Left cardiac atrium (tissue), 4 donors: ENCODE measurements at regions not wholly inside any gene's neighbourhood (a gene's known extent, or its start where the extent isn't known, plus 50 kb on each side); places are given as distances from the start of the nearest gene placed in this dataset.

Source experiments
- ATAC-seq, 2 donors: fragments of 200-7000 bp; cut with Tn5 transposase; one replicate each; pipeline ENCODE4 v1.9.1; 2020; ENCODE audit warnings: mild to moderate bottlenecking in 2 of 2, moderate library complexity in 2 of 2
- DNase-seq: peaks from one replicate; pipeline ENCODE4 v3.0.0-alpha.2; 2020
- intact Hi-C, 2 donors: fragments of 100-400 bp; cut with DNase I; formaldehyde crosslinking; loops; one replicate each; pipeline versions ENCODE4 v1.14.1 to v1.15.1; 2022 to 2023
- donor health status: DM: no; HTN: yes; CAD: no.
- donor health status: DM: no; HTN: yes; CAD: no; lungs with severe emphysema.
- donor health status: DM: yes; HTN: yes; CAD: no.
- donor health status: Dilated cardiomyopathy.

DNA sequence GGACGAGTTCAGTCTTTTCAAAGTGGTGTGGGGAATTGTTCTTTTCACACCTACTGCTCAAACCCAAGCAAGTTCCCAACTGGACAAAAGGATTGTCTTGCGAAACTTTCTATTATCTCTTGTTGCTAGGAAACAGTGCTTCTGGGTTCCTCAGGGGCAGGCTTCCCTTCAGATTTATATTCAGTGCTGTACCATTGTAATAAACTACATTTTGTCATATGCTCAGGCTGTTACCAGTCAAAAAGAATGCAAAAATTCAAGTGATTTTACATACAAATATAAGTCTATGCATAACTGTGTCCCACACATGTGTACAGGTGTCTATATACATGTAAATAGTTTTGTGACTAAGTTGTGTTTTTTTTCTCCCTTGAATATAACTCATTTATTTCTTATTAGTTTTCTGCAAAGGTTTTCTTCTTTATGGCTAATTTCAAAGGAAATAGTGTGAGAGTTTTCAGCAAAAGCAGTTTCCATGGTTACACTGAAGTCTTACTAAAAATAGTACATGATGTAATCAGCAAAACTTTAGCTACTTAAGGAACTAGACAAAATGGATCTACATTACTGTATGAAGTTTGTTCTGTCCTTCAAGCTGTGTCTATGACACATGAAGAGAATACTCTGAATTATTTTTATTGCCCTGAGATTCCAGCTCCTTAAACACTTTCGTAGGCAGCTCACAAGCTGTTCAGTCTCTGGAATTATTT, 430.2 kb upstream of the TMPO start:
- DNase-seq (no peak), ATAC-seq (no peak)
- intact Hi-C loops = no loop called here

DNA sequence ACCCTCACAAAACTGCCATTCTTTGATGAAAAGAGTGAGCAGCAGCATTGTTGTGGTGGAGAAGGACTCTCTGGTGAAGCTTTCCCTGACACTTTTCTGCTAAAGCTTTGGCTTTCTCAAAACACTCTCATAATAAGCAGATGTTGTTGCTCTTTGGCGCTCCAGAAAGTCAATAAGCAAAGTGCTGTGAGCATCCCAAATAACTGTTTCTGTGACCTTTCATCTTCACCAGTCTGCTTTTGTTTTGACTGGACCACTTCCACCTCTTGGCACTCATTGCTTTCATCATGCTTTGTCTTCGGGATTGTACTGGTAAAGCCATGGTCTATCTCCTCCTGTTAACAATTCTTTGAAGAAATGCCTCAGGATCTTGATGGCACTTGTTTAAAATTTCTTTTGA, 424.7 kb upstream of the TMPO start:
- ATAC-seq (no peak), DNase-seq (no peak)
- intact Hi-C loops = no loop called here

DNA sequence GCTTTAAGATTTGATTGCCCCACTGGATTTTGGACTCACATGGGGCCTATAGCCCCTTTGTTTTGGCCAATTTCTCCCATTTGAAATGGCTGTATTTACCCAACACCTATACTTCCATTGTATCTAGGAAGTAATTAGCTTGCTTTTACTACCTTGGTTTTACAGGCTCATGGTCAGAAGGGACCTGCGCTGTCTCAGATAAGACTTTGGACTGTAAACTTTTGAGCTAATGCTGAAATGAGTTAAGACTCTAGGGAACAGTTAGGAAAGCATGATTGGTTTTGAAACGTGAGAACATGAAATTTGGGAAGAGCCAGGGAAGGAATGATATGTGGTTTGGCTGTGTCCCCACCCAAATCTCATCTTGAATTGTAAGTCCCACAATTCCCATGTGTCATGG, 419.0 kb upstream of the TMPO start:
- intact Hi-C loops = no loop called here
- DNase-seq (no peak), ATAC-seq (no peak)

DNA sequence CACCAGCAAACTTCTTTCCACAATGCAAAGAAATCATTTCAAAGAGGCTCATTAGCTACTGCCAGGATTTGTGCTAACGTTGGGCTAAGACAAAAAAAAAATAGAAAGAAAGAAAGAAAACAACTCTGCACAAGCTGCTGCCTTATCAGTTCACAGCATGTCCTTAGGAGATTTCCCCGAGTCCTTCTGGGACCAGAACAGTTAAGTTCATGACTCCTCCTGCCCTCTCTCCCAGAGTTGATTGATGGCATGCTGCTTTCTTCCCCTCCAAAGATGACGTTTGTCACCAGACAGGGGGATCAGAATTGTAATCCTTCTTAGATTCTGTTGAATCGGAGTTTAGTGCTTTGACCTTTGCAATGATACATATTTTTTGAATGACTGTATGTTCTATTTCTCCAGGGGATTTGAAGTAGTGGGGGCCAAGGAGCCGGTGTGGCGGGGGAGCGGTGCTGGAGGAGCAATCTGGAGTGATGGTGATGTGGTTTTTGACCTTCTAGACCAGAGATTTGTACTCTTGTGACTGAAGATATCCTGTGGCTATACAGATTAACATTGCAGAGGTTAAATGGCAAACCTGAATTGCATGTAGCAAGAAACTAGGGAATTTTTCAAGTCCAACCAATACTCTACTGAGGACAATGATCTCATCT, 409.2 kb upstream of the TMPO start:
- intact Hi-C loops = no loop called here
- ATAC-seq = no peak
- DNase-seq = no peak

DNA sequence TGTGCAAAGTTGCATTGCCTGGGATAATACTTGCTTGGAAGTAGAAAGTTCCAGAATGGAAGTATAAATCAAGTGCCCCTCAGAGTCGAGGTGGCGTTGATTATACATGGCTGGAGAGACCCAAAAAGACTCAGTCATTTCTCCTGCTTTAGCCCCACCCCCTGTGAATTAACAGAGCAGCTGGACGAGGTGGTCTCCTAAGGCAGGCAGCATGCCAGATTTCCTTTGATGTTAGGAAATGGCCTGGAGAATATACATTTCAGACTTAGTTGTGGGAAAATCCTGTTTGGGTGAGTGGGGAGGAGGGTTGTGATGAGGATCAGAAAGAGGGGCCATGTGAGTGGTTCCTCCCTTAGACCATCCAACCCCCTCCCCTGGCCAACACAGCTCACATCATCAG, 406.1 kb upstream of the TMPO start:
- no peak for ATAC-seq
- no peak for DNase-seq
- intact Hi-C loops = no loop called here

DNA sequence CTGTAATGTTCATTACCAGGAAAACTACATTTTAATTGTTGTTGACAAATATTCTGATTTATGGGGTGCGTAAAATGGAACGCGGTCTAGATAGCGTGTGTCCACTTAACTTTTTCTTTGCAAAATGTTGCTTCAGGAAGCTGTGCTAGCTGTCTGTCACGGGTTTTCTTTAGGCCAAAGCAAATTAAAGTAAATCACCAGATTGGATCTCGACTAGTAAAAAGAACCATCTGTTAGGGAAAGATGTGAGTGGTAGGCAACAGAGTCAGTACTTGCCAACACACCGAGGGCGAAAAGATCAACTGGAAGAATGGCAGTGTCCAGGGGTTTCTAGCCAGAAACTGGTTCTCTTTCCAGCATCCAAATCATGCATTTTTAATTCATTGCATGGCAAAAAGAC, 404.9 kb upstream of the TMPO start:
- DNase-seq (no peak), ATAC-seq (no peak)
- intact Hi-C loops = no loop called here

DNA sequence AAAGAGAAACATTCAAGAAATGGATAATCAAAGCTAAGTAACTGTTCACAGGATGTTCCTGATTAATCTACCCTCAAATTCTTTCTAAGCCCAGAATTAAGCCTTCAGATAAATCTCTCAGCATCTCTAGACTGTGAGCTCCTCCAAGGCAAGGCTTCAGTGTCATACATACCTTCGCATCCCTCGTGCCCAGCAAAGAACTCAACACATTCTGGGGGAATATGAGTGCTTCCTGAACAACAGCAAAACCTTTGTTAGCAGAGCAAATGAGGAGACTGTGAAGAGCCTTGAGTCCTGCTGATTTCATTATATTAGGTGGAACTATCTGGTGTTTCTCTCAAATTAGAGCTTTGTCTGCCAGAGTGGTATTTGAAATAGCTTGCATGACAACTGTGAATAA, 401.8 kb upstream of the TMPO start:
- ATAC-seq = no peak
- intact Hi-C loops = no loop called here

DNA sequence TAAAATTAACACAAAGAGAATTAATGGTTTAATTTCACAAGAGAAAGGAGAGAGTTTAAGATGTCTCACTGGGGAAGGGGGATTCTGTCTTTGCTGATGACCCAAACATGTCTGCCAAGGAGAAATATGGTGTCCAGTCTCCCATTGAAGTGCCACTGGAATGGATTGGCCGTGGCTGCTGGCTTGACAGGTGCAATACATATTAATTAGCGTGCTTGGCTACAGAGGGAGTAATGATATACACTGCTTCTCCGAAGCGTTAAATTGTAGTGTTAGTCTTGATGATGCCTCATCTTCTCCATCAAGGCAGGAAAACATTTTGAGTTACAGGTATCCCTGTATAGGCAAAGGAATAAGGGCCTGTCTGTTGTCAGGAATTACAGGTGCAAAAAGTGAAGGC, 393.4 kb upstream of the TMPO start:
- DNase-seq = no peak
- no peak for ATAC-seq
- intact Hi-C loops = loop anchor here in 1 of 2 donors (5.0 kb wide), 1 partner anchor 105 kb away; no protein-coding TSS in a partner anchor

More for the DNA sequence above, 401.8 kb upstream of the TMPO start:
- no peak for DNase-seq

DNA sequence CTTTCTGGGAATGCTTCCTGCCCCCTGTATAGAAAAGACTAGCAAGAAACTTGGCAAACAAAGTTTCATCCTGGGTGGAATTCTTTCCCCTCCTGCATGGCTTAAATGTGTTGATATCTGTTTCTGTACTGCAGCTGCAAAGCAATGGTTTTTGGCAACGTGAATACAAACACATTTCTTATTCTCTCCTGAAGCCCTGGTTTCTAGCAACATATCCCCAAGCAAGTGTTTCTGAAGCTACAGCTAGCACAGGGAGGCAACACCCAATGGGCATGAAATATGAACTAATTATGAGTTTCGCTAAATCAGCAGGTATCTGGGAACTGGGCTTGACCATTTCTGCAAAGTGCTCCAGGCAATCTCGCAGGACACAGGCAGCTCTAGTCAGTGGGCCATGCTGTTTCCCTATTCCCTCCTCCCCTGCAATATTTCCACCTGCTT, 392.3 kb upstream of the TMPO start:
- ATAC-seq (no peak), DNase-seq (no peak)
- intact Hi-C loops = loop anchor here in 1 of 2 donors (5.0 kb wide), 1 partner anchor 104 kb away; no protein-coding TSS in a partner anchor

DNA sequence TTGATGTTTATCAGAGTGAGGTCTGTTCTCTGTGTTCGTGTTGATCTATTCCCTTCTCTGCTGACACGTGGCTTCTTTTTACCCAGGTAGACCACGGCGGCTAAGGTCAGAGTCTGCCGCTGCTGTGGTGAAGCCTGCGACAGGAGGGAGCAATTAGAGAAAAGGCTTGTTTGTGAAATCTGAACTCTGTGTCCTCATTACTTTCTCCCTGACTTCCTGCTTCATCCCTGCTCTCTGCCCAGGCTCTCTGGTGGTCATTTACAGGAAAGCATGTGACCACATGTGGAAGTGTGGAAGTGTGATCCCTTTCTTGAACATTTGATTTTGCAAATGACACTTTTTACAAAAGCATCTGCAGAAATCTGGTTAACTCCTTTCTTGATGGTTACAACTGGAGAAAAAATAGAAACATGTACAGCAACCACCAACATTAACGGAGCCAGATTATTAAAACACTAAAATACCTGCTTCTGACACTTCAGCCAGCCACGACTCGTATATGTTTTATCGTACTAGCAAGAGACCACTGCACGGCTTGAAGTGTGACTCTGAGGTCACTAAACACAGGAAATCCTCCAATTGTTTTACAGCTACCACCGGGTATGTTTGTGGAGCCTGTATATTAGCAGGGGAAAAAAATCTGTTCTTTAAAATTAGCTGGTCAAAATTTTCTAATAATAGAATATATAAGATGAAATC, 388.6 kb upstream of the TMPO start:
- ATAC-seq (no peak), DNase-seq (no peak)
- intact Hi-C loops = no loop called here

DNA sequence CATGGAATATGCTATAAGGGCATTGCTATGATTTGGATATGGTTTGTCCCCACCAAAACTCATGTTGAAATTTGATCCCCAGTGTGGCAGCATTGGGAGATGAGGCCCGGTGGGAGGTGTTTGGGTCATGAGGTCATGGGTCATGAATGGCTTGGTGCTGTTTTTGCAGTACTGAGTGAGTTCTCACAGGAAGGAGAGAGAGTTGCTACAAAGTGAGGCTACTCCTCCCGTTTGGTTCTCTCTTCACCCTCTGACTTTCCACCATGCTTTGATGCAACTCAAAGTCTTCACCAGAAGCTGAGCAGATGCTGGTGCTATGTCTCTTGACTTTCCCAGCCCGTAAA, 388.1 kb upstream of the TMPO start:
- DNase-seq (no peak), ATAC-seq (no peak)
- intact Hi-C loops = no loop called here

DNA sequence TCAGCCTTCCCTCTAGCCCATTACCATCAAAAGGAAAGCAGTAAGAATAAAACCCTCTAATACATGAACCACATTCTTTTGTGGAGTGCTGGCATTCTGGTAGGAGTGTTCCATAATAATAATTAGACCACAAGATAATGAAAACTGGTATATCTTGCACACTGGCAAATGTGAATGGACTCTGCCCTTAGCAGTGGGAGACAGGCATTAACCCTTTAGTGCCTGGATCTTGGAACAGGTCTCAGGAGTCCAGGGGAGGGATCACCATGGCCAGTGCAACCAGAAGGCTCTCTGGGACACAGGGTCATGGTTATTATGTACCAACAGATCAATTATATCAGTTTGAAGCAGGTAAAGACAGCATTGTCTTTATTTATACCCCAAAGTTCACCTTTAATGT, 387.5 kb upstream of the TMPO start:
- intact Hi-C loops = no loop called here
- ATAC-seq = no peak
- no peak for DNase-seq

DNA sequence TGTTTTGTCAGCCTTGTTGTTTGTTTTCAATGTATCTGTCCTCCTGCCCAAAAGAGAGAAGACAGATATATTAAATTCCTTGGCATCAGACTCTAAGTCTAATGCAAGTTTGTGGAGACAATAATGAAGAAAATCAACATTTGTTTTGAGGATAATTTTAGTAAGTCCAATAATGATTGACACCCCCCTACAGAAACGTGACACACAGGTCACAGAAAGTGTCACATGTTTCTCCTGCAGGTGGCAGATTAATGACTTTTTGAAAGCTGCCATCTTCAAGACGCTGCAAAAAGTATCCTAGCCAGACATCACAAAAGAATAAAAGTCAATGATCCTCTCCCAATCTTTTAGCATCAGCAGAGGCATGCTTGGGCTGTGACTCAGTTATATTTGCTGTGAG, 378.8 kb upstream of the TMPO start:
- ATAC-seq = no peak
- no peak for DNase-seq
- intact Hi-C loops = no loop called here

DNA sequence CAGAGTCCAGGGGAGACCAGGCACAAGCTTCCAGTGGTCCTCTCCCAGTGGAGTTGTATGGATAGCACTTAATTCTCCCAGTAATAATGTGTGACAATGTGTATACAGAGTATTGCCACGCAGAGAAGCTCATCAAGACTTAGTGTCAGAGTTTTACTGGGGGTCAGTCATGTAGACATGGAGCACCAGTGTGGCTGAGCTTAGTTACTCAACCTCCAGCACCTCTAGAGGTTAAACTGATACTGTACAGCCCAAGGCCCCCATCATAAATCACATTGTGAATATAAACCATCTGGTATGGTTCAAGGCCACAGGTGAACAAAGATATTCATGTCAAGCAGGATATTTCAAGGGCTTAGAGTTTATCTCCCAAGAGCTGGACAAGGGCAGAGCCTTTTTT, 378.1 kb upstream of the TMPO start:
- intact Hi-C loops = no loop called here
- DNase-seq (no peak), ATAC-seq (no peak)

DNA sequence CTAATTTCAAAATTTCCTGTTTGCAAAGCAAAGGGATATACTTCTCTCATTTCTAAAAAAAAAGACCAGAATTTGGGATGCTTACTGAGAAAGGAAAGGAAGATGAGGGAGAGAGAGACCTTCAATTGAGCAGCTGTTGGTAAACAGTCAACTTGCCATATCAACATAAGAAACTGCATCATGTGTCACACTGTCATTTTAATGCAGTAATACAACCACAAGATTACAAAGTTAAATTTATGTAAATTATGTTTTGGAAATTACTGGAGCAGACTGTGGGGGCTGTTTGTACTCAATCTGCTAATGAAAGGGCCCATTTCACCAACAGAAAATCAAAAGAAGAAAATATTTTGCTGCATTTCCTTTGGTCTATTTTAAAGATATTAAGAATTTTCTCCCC, 370.4 kb upstream of the TMPO start:
- ATAC-seq = no peak
- no peak for DNase-seq
- intact Hi-C loops = no loop called here

DNA sequence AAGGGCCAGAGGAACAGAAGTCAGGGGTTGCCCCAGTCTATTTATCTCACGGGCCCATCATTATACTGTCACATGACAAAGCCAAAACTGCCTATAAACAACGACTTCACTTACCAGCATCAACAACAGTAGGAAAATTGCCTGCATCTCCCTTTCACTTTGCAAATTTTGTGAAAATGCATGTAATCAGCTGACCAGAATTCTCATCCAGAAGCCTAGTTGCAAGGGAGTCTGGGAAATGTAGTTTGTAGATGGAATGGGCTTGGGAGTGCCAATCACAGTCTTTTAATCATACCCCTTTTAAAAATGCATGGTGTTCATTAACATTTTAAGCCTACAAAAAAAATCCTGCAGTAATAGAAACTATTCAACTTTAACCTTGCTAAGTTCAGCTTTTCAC, 369.3 kb upstream of the TMPO start:
- ATAC-seq (no peak), DNase-seq (no peak)
- intact Hi-C loops = no loop called here

DNA sequence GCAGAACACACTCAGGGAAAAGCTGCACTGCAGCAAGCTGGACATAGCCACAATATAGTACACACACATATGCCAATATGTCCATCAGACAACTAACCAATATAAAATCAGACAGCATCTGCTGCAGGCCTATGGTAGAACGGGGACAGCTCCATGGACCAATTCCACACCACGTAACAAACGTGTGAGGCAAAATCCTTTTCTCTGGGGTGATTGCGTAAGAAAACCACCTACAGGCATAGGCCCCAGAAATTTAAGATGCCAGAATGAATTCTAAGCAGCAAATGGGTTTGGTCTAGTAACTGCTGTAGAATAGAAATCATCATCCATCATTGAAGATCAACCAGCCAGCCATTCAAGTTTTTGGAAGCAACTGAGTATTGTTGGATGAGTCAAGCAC, 368.9 kb upstream of the TMPO start:
- intact Hi-C loops = no loop called here
- ATAC-seq (no peak), DNase-seq (no peak)

DNA sequence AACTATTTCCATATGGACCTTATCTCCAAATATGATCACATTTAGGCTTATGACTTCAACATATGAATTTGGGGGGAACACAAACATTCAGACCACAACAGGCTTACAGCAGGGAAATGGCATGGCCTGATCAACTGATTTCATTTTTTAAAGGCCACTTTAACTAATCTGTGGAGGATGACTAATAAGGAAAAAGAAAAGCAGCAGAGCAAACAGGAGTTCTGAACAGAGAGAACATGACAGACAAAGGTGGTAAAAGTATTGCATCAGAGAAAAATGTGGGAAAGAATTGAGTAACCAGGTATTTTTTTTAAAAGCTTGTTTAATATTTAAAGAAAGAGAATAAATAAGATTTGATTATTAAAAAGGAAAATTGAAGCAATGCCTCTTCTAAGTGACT, 366.1 kb upstream of the TMPO start:
- DNase-seq (no peak), ATAC-seq (no peak)
- intact Hi-C loops = no loop called here

DNA sequence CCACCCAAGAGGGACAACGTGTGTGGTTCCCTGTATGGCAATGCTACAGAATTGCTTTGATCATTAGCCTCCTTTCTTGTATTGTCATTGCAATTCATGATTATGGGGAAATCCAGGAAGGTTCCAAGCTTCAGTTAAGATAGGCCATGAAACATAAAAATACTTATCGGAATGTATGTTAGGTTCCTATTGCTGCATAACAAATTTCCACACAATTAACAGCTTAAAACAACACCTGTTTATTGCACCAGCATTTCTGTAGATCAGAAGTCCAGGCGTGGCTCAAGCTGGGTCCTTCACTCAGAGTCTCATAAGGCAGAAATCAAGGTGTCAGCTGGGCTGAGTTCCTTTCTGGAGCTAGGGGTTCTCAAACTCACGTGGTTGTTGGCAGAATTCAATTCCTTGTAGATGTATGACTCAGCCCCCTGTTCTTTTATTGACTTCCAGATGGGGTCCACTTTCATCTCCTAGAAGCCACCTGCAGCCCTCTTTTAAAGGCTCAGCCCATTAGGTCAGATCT, 365.6 kb upstream of the TMPO start:
- no peak for ATAC-seq
- DNase-seq = no peak
- intact Hi-C loops = no loop called here

DNA sequence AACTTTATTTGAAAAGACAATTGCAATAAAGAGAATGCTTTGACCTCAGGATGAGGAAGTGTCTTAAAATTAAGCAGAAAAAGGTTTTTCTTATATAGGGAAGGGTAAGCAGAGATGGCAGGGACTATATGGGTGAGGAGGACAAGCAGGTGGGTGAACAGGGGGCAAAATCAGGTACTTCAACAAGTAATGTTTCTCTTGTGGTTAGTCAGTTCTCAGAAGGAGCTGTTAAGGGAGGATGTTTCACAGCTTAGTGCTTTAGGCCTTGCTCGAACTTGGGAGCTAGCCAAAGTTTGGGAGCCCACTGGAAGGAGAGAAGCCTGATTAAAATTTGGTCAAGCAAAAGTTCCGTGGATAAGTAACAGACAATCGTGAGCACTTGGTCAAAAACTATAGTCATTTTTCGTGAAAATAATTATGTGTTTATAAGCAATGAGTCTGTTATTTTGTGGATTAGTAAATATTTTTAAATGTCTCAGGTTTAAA, 364.2 kb upstream of the TMPO start:
- intact Hi-C loops = no loop called here

More for the DNA sequence above, 364.2 kb upstream of the TMPO start:
- DNase-seq = no peak
- ATAC-seq = no peak
